Astrocyte (in vitro differentiated cells and primary cell): ENCODE measurements at regions not wholly inside any gene's neighbourhood (a gene's known extent, or its start where the extent isn't known, plus 50 kb on each side); places are given as distances from the start of the nearest gene placed in this dataset.

ENCODE experiments used
- EZH2 ChIP-seq: IDR thresholded peaks from 2 replicates; pipeline ENCODE4 v1.6.1; 2012; ENCODE audit warnings: mild to moderate bottlenecking, low read length, inconsistent platforms; ENCODE audit not compliant: insufficient read depth
- TF ChIP-seq, protein P1 (sequence below): IDR thresholded peaks from 2 replicates; pipeline ENCODE4 v1.5.1; 2011; ENCODE audit warnings: low read depth, mild to moderate bottlenecking, inconsistent platforms, low read length, moderate library complexity; ENCODE audit not compliant: insufficient read depth

DNA sequence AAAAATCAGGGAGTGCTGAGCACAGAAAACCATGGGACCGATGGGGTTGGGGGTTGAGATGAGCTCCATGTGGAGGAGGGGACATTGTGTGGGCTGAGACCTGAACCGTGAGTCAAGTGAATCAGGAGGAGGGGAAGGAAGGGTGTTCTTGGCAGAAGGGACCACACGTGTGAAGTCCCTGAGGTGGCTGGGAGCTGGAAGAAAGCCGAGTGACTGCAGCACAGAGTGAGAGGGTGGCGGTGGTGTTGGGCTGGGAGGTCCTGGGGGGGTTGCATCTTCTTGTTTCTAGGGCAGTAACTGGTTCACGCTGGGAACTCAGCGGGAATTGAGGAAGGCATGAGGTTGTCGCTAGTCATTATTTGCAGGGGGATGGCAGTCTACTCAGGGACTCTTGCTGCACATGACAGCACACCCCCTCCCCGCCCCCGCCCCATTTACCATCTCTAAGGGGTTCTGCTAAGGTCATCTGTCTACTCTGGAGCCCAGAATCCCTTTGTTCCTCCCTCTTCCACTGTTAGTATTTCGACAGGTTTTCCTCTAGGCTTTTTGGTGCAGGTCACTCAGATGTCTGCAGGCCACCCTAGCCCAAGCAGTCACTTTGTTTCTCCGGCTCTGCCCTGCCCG, 254.3 kb downstream of the TLE3 start:
- TF ChIP-seq, protein P1, sequence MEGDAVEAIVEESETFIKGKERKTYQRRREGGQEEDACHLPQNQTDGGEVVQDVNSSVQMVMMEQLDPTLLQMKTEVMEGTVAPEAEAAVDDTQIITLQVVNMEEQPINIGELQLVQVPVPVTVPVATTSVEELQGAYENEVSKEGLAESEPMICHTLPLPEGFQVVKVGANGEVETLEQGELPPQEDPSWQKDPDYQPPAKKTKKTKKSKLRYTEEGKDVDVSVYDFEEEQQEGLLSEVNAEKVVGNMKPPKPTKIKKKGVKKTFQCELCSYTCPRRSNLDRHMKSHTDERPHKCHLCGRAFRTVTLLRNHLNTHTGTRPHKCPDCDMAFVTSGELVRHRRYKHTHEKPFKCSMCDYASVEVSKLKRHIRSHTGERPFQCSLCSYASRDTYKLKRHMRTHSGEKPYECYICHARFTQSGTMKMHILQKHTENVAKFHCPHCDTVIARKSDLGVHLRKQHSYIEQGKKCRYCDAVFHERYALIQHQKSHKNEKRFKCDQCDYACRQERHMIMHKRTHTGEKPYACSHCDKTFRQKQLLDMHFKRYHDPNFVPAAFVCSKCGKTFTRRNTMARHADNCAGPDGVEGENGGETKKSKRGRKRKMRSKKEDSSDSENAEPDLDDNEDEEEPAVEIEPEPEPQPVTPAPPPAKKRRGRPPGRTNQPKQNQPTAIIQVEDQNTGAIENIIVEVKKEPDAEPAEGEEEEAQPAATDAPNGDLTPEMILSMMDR: no peak
- no peak for TF ChIP-seq EZH2
